ENCODE measurements at regions not wholly inside any gene's neighbourhood (a gene's known extent, or its start where the extent isn't known, plus 50 kb on each side); places are given as distances from the start of the nearest gene placed in this dataset.

DNA sequence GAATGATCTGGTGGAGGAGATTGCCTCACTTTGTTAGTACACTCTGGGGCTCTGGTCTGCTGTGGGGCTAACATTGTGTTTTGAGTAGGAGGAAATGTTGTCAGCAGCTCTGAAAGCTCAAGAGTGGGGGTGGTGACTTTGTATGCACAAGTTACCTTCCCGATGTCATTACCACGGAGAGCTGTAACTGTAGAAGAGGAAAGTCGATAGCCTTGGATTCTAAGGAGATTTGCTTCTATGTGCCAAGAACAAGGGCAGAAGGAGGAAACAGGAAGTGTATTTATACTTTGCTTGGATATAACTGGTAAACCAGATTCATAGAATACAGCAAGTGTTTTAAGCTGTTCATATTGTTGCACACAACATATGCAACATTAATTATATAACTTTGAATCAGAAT, 196.1 kb downstream of the AMY1C start:
- Mint-ChIP-seq H3K27me3 (ENCODE audit: low read depth) (no peaks in the 10 kb centered on the region), H3K9me3 (no peaks in the 10 kb centered on the region), H3K4me1 (no peaks in the 10 kb centered on the region), H3K36me3 (ENCODE audit: low read depth) (no peaks in the 10 kb centered on the region), H3K4me3 (no peak overlapping the region), H3K27ac (no peak overlapping the region)
- no peak for TF ChIP-seq CTCF (IDR thresholded peaks at IDR 0.05; ENCODE audit: unreplicated experiment in 3 of 3)

- Mint-ChIP-seq H3K4me3 (no peak overlapping the region), H3K36me3 (ENCODE audit: low read depth) (no peaks in the 10 kb centered on the region), H3K27me3 (ENCODE audit: low read depth) (no peaks in the 10 kb centered on the region), H3K9me3 (no peaks in the 10 kb centered on the region), H3K4me1 (no peaks in the 10 kb centered on the region), H3K27ac (no peak overlapping the region)
- peak; percentile 40 to 55 (median 51) for TF ChIP-seq CTCF (IDR thresholded peaks at IDR 0.05; ENCODE audit: unreplicated experiment in 3 of 3)
Measured at GRCh38 chr1:103948526-103948925, 198.8 kb downstream of the AMY1C start.

DNA sequence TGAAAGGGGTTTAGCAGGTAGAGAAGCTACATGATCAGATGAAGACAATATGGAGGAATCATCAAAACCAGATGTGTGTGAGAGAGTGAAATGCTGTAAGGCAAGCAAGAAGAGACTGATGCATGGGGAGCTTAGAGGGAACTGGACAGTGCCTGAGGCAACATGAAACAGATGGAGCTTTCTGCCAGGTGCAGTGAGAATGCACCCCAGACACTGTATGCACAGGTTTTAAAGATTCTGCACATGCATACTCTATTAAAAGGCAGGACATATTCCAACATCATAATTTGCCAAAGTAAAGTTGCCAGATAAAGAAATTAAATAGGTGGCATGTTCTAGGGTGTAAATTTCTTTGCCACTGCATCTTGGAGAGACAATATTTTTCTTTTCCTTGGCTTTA, 200.1 kb downstream of the AMY1C start:
- TF ChIP-seq CTCF (IDR thresholded peaks at IDR 0.05; ENCODE audit: unreplicated experiment in 3 of 3), result no peak
- H3K4me1 Mint-ChIP-seq, result no peaks in the 10 kb centered on the region
- H3K27ac Mint-ChIP-seq, result no peak overlapping the region
- H3K36me3 Mint-ChIP-seq (ENCODE audit: low read depth), result no peaks in the 10 kb centered on the region
- no peak overlapping the region for H3K4me3 Mint-ChIP-seq
- H3K27me3 Mint-ChIP-seq (ENCODE audit: low read depth), result no peaks in the 10 kb centered on the region
- H3K9me3 Mint-ChIP-seq, result no peaks in the 10 kb centered on the region

DNA sequence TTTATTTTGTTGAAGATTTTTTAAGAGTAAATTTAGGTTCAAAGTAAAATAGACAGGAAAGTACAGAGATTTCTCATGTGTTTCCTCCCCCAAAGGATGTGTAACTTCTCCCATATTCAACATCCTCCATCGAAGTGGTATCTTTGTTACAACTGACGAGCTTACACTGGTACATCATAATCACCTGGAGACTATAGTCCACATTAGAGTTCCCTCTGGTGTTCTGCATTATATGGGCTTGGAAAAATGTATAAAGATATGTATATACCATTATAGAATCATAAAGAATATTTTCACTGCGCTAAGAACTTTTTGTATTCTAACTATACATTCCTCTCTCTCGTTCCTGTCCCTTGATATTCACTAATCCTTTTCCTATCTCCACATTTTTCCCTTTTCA, 203.7 kb downstream of the AMY1C start:
- Mint-ChIP-seq H3K27ac (no peak overlapping the region), H3K4me1 (no peaks in the 10 kb centered on the region), H3K9me3 (no peaks in the 10 kb centered on the region), H3K4me3 (no peak overlapping the region), H3K27me3 (ENCODE audit: low read depth) (no peaks in the 10 kb centered on the region), H3K36me3 (ENCODE audit: low read depth) (no peaks in the 10 kb centered on the region)
- no peak for TF ChIP-seq CTCF (IDR thresholded peaks at IDR 0.05; ENCODE audit: unreplicated experiment in 3 of 3)

DNA sequence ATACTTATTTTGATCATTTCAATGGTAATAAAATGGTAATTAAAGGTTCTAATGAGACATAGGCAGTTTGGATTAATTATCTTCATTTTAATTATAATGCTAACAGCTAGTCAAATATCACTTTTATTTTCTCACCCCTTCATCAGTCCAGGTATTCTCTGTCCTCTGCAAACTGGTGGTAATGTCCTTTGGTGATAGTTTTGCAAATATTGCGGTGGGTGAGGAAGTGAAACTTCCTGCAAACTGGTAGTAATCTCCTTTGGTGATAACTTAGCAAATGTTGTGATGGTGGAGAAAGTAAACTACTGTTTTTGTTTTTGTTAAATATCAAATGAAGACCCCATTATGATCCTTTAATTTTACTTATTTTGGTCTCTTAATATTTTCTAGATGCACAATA, 209.0 kb downstream of the AMY1C start:
- H3K9me3 Mint-ChIP-seq, result no peaks in the 10 kb centered on the region
- no peak overlapping the region for H3K4me3 Mint-ChIP-seq
- H3K27me3 Mint-ChIP-seq (ENCODE audit: low read depth), result no peaks in the 10 kb centered on the region
- no peaks in the 10 kb centered on the region for H3K4me1 Mint-ChIP-seq
- TF ChIP-seq CTCF (IDR thresholded peaks at IDR 0.05; ENCODE audit: unreplicated experiment in 3 of 3), result no peak
- H3K36me3 Mint-ChIP-seq (ENCODE audit: low read depth), result no peaks in the 10 kb centered on the region
- no peak overlapping the region for H3K27ac Mint-ChIP-seq

DNA sequence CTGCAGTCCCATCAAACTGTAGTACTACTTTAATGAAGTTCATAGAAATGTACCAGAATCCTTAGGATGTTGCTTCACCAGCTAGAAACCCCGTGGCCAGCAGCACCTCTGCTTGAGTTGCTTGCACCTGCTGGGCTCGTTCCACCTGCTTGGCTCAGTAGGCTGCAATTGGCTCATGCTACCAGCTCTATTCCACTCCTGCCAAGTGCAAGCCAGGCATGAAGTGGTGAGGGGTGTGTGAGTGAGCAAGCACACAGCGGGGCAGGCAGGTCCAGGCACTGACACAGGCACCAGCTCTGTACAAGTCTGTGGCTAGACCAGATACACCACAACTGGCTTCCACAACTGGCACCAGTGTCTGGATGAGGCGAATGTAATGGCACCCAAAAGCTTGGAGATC, 209.9 kb downstream of the AMY1C start:
- TF ChIP-seq CTCF (IDR thresholded peaks at IDR 0.05; ENCODE audit: unreplicated experiment in 3 of 3), result no peak
- H3K27me3 Mint-ChIP-seq (ENCODE audit: low read depth), result no peaks in the 10 kb centered on the region
- H3K9me3 Mint-ChIP-seq, result no peaks in the 10 kb centered on the region
- H3K4me1 Mint-ChIP-seq, result no peaks in the 10 kb centered on the region
- H3K27ac Mint-ChIP-seq, result no peak overlapping the region
- H3K36me3 Mint-ChIP-seq (ENCODE audit: low read depth), result no peaks in the 10 kb centered on the region
- no peak overlapping the region for H3K4me3 Mint-ChIP-seq
